ENCODE measurements at regions not wholly inside any gene's neighbourhood (a gene's known extent, or its start where the extent isn't known, plus 50 kb on each side); places are given as distances from the start of the nearest gene placed in this dataset.
"Not testable (repeated sequence)": the region's sequence is repeated elsewhere in the genome, so short reads cannot be mapped to it uniquely, and the experiment has no call there.

DNA sequence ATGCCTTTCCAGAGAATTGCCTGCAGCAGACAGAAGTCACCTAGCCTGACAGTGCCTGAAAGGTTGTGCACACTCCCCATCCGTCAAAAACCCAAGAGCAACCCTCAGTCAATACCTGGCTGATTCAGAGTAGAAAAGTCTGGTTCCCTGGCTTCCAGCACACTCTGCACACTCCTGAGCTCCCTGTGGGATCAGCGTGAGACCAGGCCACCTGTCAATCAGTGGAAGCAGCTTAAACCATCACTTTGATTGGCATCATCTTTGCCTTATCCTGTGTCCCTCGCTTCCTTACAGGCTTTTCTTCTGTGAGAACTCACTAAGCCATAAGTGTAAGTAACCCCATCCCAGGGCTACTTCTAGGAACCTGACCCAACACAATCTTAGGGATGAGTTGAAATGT, 109.8 kb downstream of the ACTL7B start:
- ATAC-seq = no peak
- H3K9me3 ChIP-seq = no peaks in the 10 kb centered on the region
- TF ChIP-seq, protein P1, sequence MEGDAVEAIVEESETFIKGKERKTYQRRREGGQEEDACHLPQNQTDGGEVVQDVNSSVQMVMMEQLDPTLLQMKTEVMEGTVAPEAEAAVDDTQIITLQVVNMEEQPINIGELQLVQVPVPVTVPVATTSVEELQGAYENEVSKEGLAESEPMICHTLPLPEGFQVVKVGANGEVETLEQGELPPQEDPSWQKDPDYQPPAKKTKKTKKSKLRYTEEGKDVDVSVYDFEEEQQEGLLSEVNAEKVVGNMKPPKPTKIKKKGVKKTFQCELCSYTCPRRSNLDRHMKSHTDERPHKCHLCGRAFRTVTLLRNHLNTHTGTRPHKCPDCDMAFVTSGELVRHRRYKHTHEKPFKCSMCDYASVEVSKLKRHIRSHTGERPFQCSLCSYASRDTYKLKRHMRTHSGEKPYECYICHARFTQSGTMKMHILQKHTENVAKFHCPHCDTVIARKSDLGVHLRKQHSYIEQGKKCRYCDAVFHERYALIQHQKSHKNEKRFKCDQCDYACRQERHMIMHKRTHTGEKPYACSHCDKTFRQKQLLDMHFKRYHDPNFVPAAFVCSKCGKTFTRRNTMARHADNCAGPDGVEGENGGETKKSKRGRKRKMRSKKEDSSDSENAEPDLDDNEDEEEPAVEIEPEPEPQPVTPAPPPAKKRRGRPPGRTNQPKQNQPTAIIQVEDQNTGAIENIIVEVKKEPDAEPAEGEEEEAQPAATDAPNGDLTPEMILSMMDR (IDR thresholded peaks at IDR 0.05) = no peak
- H3K4me3 ChIP-seq = no peak overlapping the region
- DNase-seq = no peak
- no peaks in the 10 kb centered on the region for H3K4me1 ChIP-seq
- H3K36me3 ChIP-seq (ENCODE audit: insufficient read depth in 1 of 2, low read depth in 1 of 2) = no peaks in the 10 kb centered on the region
- intact Hi-C loops (cut with DNase I) = no loop called here
- 58 to 63% (median 62%) methylated on average over 3 of the region's 3 CpGs for WGBS, 3 donors
- no peaks in the 10 kb centered on the region for H3K27me3 ChIP-seq (ENCODE audit: insufficient read depth in 3 of 3, low read length in 2 of 3)
- no peak overlapping the region for H3K27ac ChIP-seq

DNA sequence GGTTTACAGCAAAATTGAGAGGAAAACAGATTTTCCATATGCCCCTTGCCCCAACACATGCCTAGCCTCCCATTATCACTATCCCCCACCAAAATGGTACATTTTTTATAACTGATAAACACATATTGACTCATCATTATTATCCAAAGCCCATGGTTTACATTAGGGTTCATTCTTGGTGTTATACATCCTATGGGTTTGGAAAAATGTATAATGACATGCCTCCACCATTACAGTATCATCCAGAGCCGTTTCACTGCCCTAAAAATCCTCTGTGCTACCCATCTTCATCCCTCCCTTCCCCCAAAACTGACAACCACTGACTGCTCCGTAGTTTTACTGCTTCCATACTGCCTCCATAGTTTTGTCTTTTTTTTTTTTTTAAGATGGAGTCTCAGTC, 111.1 kb downstream of the ACTL7B start:
- H3K27me3 ChIP-seq (ENCODE audit: insufficient read depth in 3 of 3, low read length in 2 of 3) = no peaks in the 10 kb centered on the region
- no peaks in the 10 kb centered on the region for H3K9me3 ChIP-seq
- no peak overlapping the region for H3K4me3 ChIP-seq
- intact Hi-C loops (cut with DNase I) = no loop called here
- TF ChIP-seq, protein P1 (IDR thresholded peaks at IDR 0.05) = no peak
- no peak overlapping the region for H3K27ac ChIP-seq
- DNase-seq (no peak), ATAC-seq (no peak)
- WGBS, 3 donors = 85 to 86% (median 85%) methylated on average over 2 of the region's 2 CpGs
- H3K36me3 ChIP-seq (ENCODE audit: insufficient read depth in 1 of 2, low read depth in 1 of 2) = no peaks in the 10 kb centered on the region
- H3K4me1 ChIP-seq = no peaks in the 10 kb centered on the region

- intact Hi-C loops (cut with DNase I) = no loop called here
- DNase-seq = no peak
- no peak overlapping the region for H3K4me3 ChIP-seq
- H3K9me3 ChIP-seq = no peaks in the 10 kb centered on the region
- WGBS, 3 donors = 19 to 22% (median 21%) methylated on average over 6 of the region's 6 CpGs
- H3K27ac ChIP-seq = no peak overlapping the region
- no peaks in the 10 kb centered on the region for H3K27me3 ChIP-seq (ENCODE audit: insufficient read depth in 3 of 3, low read length in 2 of 3)
- no peaks in the 10 kb centered on the region for H3K36me3 ChIP-seq (ENCODE audit: insufficient read depth in 1 of 2, low read depth in 1 of 2)
- no peaks in the 10 kb centered on the region for H3K4me1 ChIP-seq
- ATAC-seq = peak in 2 of 4 donors; percentile 27 to 32
- TF ChIP-seq, protein P1 (IDR thresholded peaks at IDR 0.05) = no peak
Measured at GRCh38 chr9:108743901-108744371, 111.8 kb downstream of the ACTL7B start.

- Histone ChIP-seq H3K4me3 (no peak overlapping the region), H3K36me3 (ENCODE audit: insufficient read depth in 1 of 2, low read depth in 1 of 2) (no peaks in the 10 kb centered on the region), H3K27ac (no peak overlapping the region), H3K4me1 (no peaks in the 10 kb centered on the region), H3K9me3 (no peaks in the 10 kb centered on the region), H3K27me3 (ENCODE audit: insufficient read depth in 3 of 3, low read length in 2 of 3) (no peaks in the 10 kb centered on the region)
- TF ChIP-seq, protein P1 (IDR thresholded peaks at IDR 0.05) = no peak
- intact Hi-C loops (cut with DNase I) = no loop called here
- WGBS, 3 donors = 40 to 57% (median 50%) methylated on average over 2 of the region's 2 CpGs
- ATAC-seq (no peak), DNase-seq (no peak)
Measured at GRCh38 chr9:108743416-108743815, 112.4 kb downstream of the ACTL7B start.

- ATAC-seq (no peak), DNase-seq (no peak)
- H3K4me3 ChIP-seq = no peak overlapping the region
- 77 to 86% (median 86%) methylated on average over 5 of the region's 5 CpGs for WGBS, 3 donors
- intact Hi-C loops (cut with DNase I) = no loop called here
- no peaks in the 10 kb centered on the region for H3K36me3 ChIP-seq (ENCODE audit: insufficient read depth in 1 of 2, low read depth in 1 of 2)
- H3K9me3 ChIP-seq = no peaks in the 10 kb centered on the region
- H3K27me3 ChIP-seq (ENCODE audit: insufficient read depth in 3 of 3, low read length in 2 of 3) = no peaks in the 10 kb centered on the region
- H3K4me1 ChIP-seq = no peaks in the 10 kb centered on the region
- TF ChIP-seq, protein P1 (IDR thresholded peaks at IDR 0.05) = no peak
- H3K27ac ChIP-seq = no peak overlapping the region
Measured at GRCh38 chr9:108742191-108742590, 113.6 kb downstream of the ACTL7B start.

DNA sequence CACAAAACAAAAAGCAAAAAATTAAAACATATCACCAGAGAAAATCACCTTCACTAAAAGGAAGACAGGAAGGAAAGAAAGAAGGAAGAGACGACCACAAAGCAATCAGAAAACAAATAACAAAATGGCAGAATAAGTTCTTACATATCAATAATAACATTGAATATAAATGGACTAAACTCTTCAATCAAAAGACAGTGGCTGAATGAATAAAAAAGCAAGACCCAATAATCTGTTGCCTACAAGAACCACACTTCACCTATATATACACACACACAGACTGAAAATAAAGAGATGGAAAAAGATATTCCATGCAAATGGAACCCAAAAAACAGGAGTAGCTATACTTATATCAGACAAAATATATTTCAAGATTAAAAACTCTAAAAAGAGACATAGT, 124.5 kb downstream of the ACTL7B start:
- H3K4me3 ChIP-seq; intact Hi-C loops (cut with DNase I); H3K4me1 ChIP-seq; DNase-seq; H3K27me3 ChIP-seq (ENCODE audit: insufficient read depth in 3 of 3, low read length in 2 of 3); ATAC-seq; H3K9me3 ChIP-seq; H3K27ac ChIP-seq; H3K36me3 ChIP-seq (ENCODE audit: insufficient read depth in 1 of 2, low read depth in 1 of 2): not testable (repeated sequence)
- 66 to 88% (median 78%) methylated on average over 1 of the region's 1 CpG for WGBS, 3 donors
